ENCODE measurements at regions not wholly inside any gene's neighbourhood (a gene's known extent, or its start where the extent isn't known, plus 50 kb on each side); places are given as distances from the start of the nearest gene placed in this dataset.

GRCh38 chr16:85187002-85187401 is 74.7 kb upstream of the CIBAR2 start:
- TF ChIP-seq CTCF (IDR thresholded peaks at IDR 0.05): no peak
- no peak for TF ChIP-seq POLR2A (IDR thresholded peaks at IDR 0.05)

Measured in lower leg skin (tissue), 3 donors.